HG02973 (cell line): ENCODE measurements at regions not wholly inside any gene's neighbourhood (a gene's known extent, or its start where the extent isn't known, plus 50 kb on each side); places are given as distances from the start of the nearest gene placed in this dataset.

Experiments used
- ATAC-seq: cut with Tn5 transposase; IDR thresholded peaks from one replicate; pipeline ENCODE4 v1.9.1; 2021; ENCODE audit warnings: moderate library complexity; ENCODE audit not compliant: unreplicated experiment

GRCh38 chr17:73694491-73694890 is 50.2 kb upstream of the SDK2 start:
- no peak for ATAC-seq

- ATAC-seq = no peak
Observed at GRCh38 chr17:73695035-73695738, 50.9 kb upstream of the SDK2 start.

- ATAC-seq = no peak
Observed at GRCh38 chr17:73696251-73696650, 52.0 kb upstream of the SDK2 start.

GRCh38 chr17:73697872-73698271 is 53.6 kb upstream of the SDK2 start:
- ATAC-seq = no peak

- ATAC-seq = no peak
Observed at GRCh38 chr17:73698966-73699365, 54.7 kb upstream of the SDK2 start.

GRCh38 chr17:73701701-73702100 is 57.5 kb upstream of the SDK2 start:
- ATAC-seq = no peak

GRCh38 chr17:73703192-73703591 is 58.9 kb upstream of the SDK2 start:
- ATAC-seq = no peak

GRCh38 chr17:73703917-73704316 is 59.7 kb upstream of the SDK2 start:
- ATAC-seq = no peak

GRCh38 chr17:73705594-73705993 is 61.3 kb upstream of the SDK2 start:
- ATAC-seq = no peak

- no peak for ATAC-seq
Observed at GRCh38 chr17:73706428-73706827, 62.2 kb upstream of the SDK2 start.

GRCh38 chr17:73706858-73707257 is 62.6 kb upstream of the SDK2 start:
- ATAC-seq = no peak

GRCh38 chr17:73707358-73707757 is 63.1 kb upstream of the SDK2 start:
- no peak for ATAC-seq

- ATAC-seq = no peak
Observed at GRCh38 chr17:73710095-73710592, 65.9 kb upstream of the SDK2 start.

- no peak for ATAC-seq
Observed at GRCh38 chr17:73711184-73711583, 66.9 kb upstream of the SDK2 start.

- ATAC-seq = no peak
Observed at GRCh38 chr17:73711916-73712315, 67.7 kb upstream of the SDK2 start.

- ATAC-seq = no peak
Observed at GRCh38 chr17:73713136-73713535, 68.9 kb upstream of the SDK2 start.

GRCh38 chr17:73715769-73716168 is 71.5 kb upstream of the SDK2 start:
- ATAC-seq = no peak

- ATAC-seq = no peak
Observed at GRCh38 chr17:73717690-73718089, 73.4 kb upstream of the SDK2 start.

- no peak for ATAC-seq
Observed at GRCh38 chr17:73718362-73718761, 74.1 kb upstream of the SDK2 start.

- ATAC-seq = no peak
Observed at GRCh38 chr17:73718912-73719311, 74.7 kb upstream of the SDK2 start.

GRCh38 chr17:73719588-73720071 is 75.4 kb upstream of the SDK2 start:
- no peak for ATAC-seq

GRCh38 chr17:73720187-73720834 is 76.1 kb upstream of the SDK2 start:
- ATAC-seq = no peak
